NCI-H146 (cell line): ENCODE measurements at regions not wholly inside any gene's neighbourhood (a gene's known extent, or its start where the extent isn't known, plus 50 kb on each side); places are given as distances from the start of the nearest gene placed in this dataset.

Experiments
- DNase-seq: peaks from one replicate; lab custom pipeline; 2025; lab: John Stamatoyannopoulos, UW

GRCh38 chr2:143954186-143954585 lies 565.7 kb downstream of the ZEB2 start:
- no peak for DNase-seq

GRCh38 chr2:143953451-143954030 lies 566.4 kb downstream of the ZEB2 start:
- no peak for DNase-seq

GRCh38 chr2:143952536-143952935 lies 567.4 kb downstream of the ZEB2 start:
- no peak for DNase-seq

- DNase-seq = no peak
These were observed 569.2 kb downstream of the ZEB2 start for GRCh38 chr2:143950704-143951103.

GRCh38 chr2:143949121-143949848 lies 570.6 kb downstream of the ZEB2 start:
- DNase-seq = no peak

GRCh38 chr2:143948710-143949109 lies 571.2 kb downstream of the ZEB2 start:
- DNase-seq = no peak

- DNase-seq = no peak
These were observed 573.2 kb downstream of the ZEB2 start for GRCh38 chr2:143946436-143947391.

- DNase-seq = no peak
These were observed 577.4 kb downstream of the ZEB2 start for GRCh38 chr2:143942486-143942885.

GRCh38 chr2:143940720-143941119 lies 579.2 kb downstream of the ZEB2 start:
- DNase-seq = no peak

- DNase-seq = no peak
These were observed 580.1 kb downstream of the ZEB2 start for GRCh38 chr2:143939626-143940330.

GRCh38 chr2:143937723-143938350 lies 582.1 kb downstream of the ZEB2 start:
- DNase-seq = peak; percentile 71

GRCh38 chr2:143936848-143937722 lies 582.8 kb downstream of the ZEB2 start:
- peak; percentile 71 for DNase-seq

GRCh38 chr2:143936538-143936847 lies 583.4 kb downstream of the ZEB2 start:
- no peak for DNase-seq

GRCh38 chr2:143935482-143935752 lies 584.5 kb downstream of the ZEB2 start:
- no peak for DNase-seq

GRCh38 chr2:143934626-143935481 lies 585.1 kb downstream of the ZEB2 start:
- peak; percentile 68 for DNase-seq

- peak; percentile 0 for DNase-seq
These were observed 585.9 kb downstream of the ZEB2 start for GRCh38 chr2:143933946-143934569.

GRCh38 chr2:143930891-143931290 lies 589.0 kb downstream of the ZEB2 start:
- no peak for DNase-seq

GRCh38 chr2:143928613-143929012 lies 591.3 kb downstream of the ZEB2 start:
- DNase-seq = no peak

- no peak for DNase-seq
These were observed 591.7 kb downstream of the ZEB2 start for GRCh38 chr2:143928184-143928583.

- no peak for DNase-seq
These were observed 593.2 kb downstream of the ZEB2 start for GRCh38 chr2:143926736-143927135.
